ENCODE measurements at regions not wholly inside any gene's neighbourhood (a gene's known extent, or its start where the extent isn't known, plus 50 kb on each side); places are given as distances from the start of the nearest gene placed in this dataset.

GRCh38 chr9:134552349-134552990, 89.1 kb upstream of the COL5A1 start:
- peaks cover 0 to 37% (median 10%) of the 10 kb centered on the region in 5 donors for H3K4me1 ChIP-seq (ENCODE audit: control insufficient read depth in 5 of 5, insufficient read depth in 5 of 5, low read length in 5 of 5)
- WGBS, 2 donors = 68 to 72% methylated on average over 8 to 9 of the region's 9 CpGs

GRCh38 chr9:134553061-134553891, 88.3 kb upstream of the COL5A1 start:
- no peak for TF ChIP-seq CTCF (IDR thresholded peaks at IDR 0.05; ENCODE audit: control extremely low read depth, extremely low read depth)
- WGBS, 2 donors = 68 to 82% methylated on average over 25 to 26 of the region's 26 CpGs
- Histone ChIP-seq H3K4me3 (no peak overlapping the region), H3K27me3 (ENCODE audit: control insufficient read depth in 3 of 3, insufficient read depth in 3 of 3, low read length in 2 of 3) (no peaks in the 10 kb centered on the region), H3K27ac (ENCODE audit: low read depth in 1 of 2, low read length in 1 of 2) (no peak overlapping the region), H3K36me3 (ENCODE audit: control insufficient read depth in 4 of 4, insufficient read depth in 4 of 4, low read length in 4 of 4) (no peaks in the 10 kb centered on the region), H3K9ac (ENCODE audit: insufficient read depth in 1 of 2, low read length in 2 of 2) (no peak overlapping the region), H3K4me1 (ENCODE audit: control insufficient read depth in 5 of 5, insufficient read depth in 5 of 5, low read length in 5 of 5) (peaks cover 0 to 37% (median 10%) of the 10 kb centered on the region in 5 donors), H3K9me3 (ENCODE audit: control insufficient read depth in 4 of 4, insufficient read depth in 3 of 4, low read length in 3 of 4) (peaks cover 0 to 4% (median 0%) of the 10 kb centered on the region in 4 donors)
- ATAC-seq (ENCODE audit: insufficient read depth, low FRiP score) (no peak), DNase-seq (peak in 2 of 3 donors; percentile 16 to 28)

More at GRCh38 chr9:134552349-134552990, 89.1 kb upstream of the COL5A1 start:
- Histone ChIP-seq H3K36me3 (ENCODE audit: control insufficient read depth in 4 of 4, insufficient read depth in 4 of 4, low read length in 4 of 4) (no peaks in the 10 kb centered on the region), H3K9me3 (ENCODE audit: control insufficient read depth in 4 of 4, insufficient read depth in 3 of 4, low read length in 3 of 4) (peaks cover 0 to 4% (median 0%) of the 10 kb centered on the region in 4 donors), H3K4me3 (no peak overlapping the region), H3K27me3 (ENCODE audit: control insufficient read depth in 3 of 3, insufficient read depth in 3 of 3, low read length in 2 of 3) (no peaks in the 10 kb centered on the region), H3K27ac (ENCODE audit: low read depth in 1 of 2, low read length in 1 of 2) (no peak overlapping the region), H3K9ac (ENCODE audit: insufficient read depth in 1 of 2, low read length in 2 of 2) (no peak overlapping the region)
- ATAC-seq (ENCODE audit: insufficient read depth, low FRiP score) (no peak), DNase-seq (no peak)
- TF ChIP-seq CTCF (IDR thresholded peaks at IDR 0.05; ENCODE audit: control extremely low read depth, extremely low read depth) = no peak

GRCh38 chr9:134553996-134554372, 87.6 kb upstream of the COL5A1 start:
- no peaks in the 10 kb centered on the region for H3K27me3 ChIP-seq (ENCODE audit: control insufficient read depth in 3 of 3, insufficient read depth in 3 of 3, low read length in 2 of 3)
- 86% methylated on average over 10 of the region's 10 CpGs for WGBS, 2 donors

More at GRCh38 chr9:134553996-134554372, 87.6 kb upstream of the COL5A1 start:
- H3K4me1 ChIP-seq (ENCODE audit: control insufficient read depth in 5 of 5, insufficient read depth in 5 of 5, low read length in 5 of 5) = peaks cover 0 to 37% (median 10%) of the 10 kb centered on the region in 5 donors
- H3K4me3 ChIP-seq = no peak overlapping the region
- H3K9me3 ChIP-seq (ENCODE audit: control insufficient read depth in 4 of 4, insufficient read depth in 3 of 4, low read length in 3 of 4) = peaks cover 0 to 4% (median 0%) of the 10 kb centered on the region in 4 donors
- no peak overlapping the region for H3K9ac ChIP-seq (ENCODE audit: insufficient read depth in 1 of 2, low read length in 2 of 2)
- no peak for ATAC-seq (ENCODE audit: insufficient read depth, low FRiP score)
- H3K27ac ChIP-seq (ENCODE audit: low read depth in 1 of 2, low read length in 1 of 2) = no peak overlapping the region
- H3K36me3 ChIP-seq (ENCODE audit: control insufficient read depth in 4 of 4, insufficient read depth in 4 of 4, low read length in 4 of 4) = no peaks in the 10 kb centered on the region
- TF ChIP-seq CTCF (IDR thresholded peaks at IDR 0.05; ENCODE audit: control extremely low read depth, extremely low read depth) = no peak
- no peak for DNase-seq
